PC-9 (cell line): ENCODE measurements at regions not wholly inside any gene's neighbourhood (a gene's known extent, or its start where the extent isn't known, plus 50 kb on each side); places are given as distances from the start of the nearest gene placed in this dataset.

Experiments
- BruUV-seq: library from RNA; stranded (reverse); fragments of 400-500 nt; replicated peaks from 2 replicates; lab custom pipeline; 2021; lab: Mats Ljungman, UMichigan
- CTCF ChIA-PET: fragments of 300-600 bp; sonication (Branson Sonifier 250); formaldehyde crosslinking; loops from one replicate; lab custom pipeline; 2022; ENCODE audit warnings: antibody characterized with exemption; lab: Charles Lee
- POLR2A ChIA-PET: fragments of 300-600 bp; sonication (Branson Sonifier 250); formaldehyde crosslinking; loops from one replicate; lab custom pipeline; 2022; ENCODE audit warnings: antibody characterized with exemption; ENCODE audit not compliant: unreplicated experiment; lab: Charles Lee
- DNase-seq, 2 experiments: peaks; one replicate each; pipeline versions ENCODE4 v3.0.0 to v3.0.0-alpha.2; 2015 to 2022; ENCODE audit warnings: mixed read lengths in 1 of 2
- H2AFZ ChIP-seq: fragments of 200-600 bp; sonication (generic); 2 replicates; pipeline ENCODE4 v1.8.1; 2017; ENCODE audit warnings: antibody characterized with exemption
- H3F3A ChIP-seq: fragments of 200-600 bp; sonication (generic); 2 replicates; pipeline ENCODE4 v1.8.1; 2017; ENCODE audit warnings: antibody characterized with exemption, mild to moderate bottlenecking, low read depth; ENCODE audit not compliant: insufficient read depth
- H3K27ac ChIP-seq: fragments of 200-600 bp; sonication (generic); 2 replicates; pipeline ENCODE4 v1.6.1; 2016; ENCODE audit warnings: mixed run types
- H3K27me3 ChIP-seq: fragments of 200-600 bp; sonication (generic); 2 replicates; pipeline ENCODE4 v1.6.1; 2016; ENCODE audit warnings: low read depth, mixed run types; ENCODE audit not compliant: insufficient read depth
- H3K36me3 ChIP-seq: fragments of 200-600 bp; sonication (generic); 2 replicates; pipeline ENCODE4 v1.6.1; 2016; ENCODE audit warnings: low read depth, mixed run types
- H3K4me1 ChIP-seq: fragments of 200-600 bp; sonication (generic); replicated peaks from 2 replicates; pipeline ENCODE4 v1.6.1; 2016; ENCODE audit warnings: mixed run types; ENCODE audit not compliant: insufficient read depth
- H3K4me2 ChIP-seq: fragments of 200-600 bp; sonication (generic); 2 replicates; pipeline ENCODE4 v1.6.1; 2017; ENCODE audit warnings: mixed run types
- H3K4me3 ChIP-seq: fragments of 200-600 bp; sonication (generic); 2 replicates; pipeline ENCODE4 v1.6.1; 2016; ENCODE audit warnings: mixed run types
- H3K79me2 ChIP-seq: fragments of 200-600 bp; sonication (generic); 2 replicates; pipeline ENCODE4 v1.6.1; 2017; ENCODE audit warnings: low read depth, mixed run types
- H3K9me2 ChIP-seq: fragments of 200-600 bp; sonication (generic); 2 replicates; pipeline ENCODE4 v1.8.1; 2017; ENCODE audit warnings: mild to moderate bottlenecking; ENCODE audit not compliant: insufficient read depth
- H3K9me3 ChIP-seq: fragments of 200-600 bp; sonication (generic); 2 replicates; pipeline ENCODE4 v1.8.1; 2016; ENCODE audit warnings: low read depth; ENCODE audit not compliant: insufficient read depth
- H4K20me1 ChIP-seq: fragments of 200-600 bp; sonication (generic); 2 replicates; pipeline ENCODE4 v1.8.1; 2017; ENCODE audit not compliant: insufficient read depth
- CTCF ChIP-seq: fragments of 200-600 bp; sonication (generic); conservative IDR thresholded peaks from 2 replicates; pipeline ENCODE4 v1.6.1; 2017; ENCODE audit warnings: mixed run types, antibody characterized with exemption, mild to moderate bottlenecking, moderate library complexity
- EZH2 ChIP-seq: fragments of 200-600 bp; sonication (generic); IDR thresholded peaks from 2 replicates; pipeline ENCODE4 v1.8.0; 2017; ENCODE audit warnings: antibody characterized with exemption, low read depth
- intact Hi-C: fragments of 100-400 bp; cut with micrococcal nuclease; formaldehyde crosslinking; loops from one replicate; pipeline ENCODE4 v1.10.0; 2022; ENCODE audit not compliant: unreplicated experiment

GRCh38 chr11:41789376-41789775, 329.9 kb upstream of the LRRC4C start:
- intact Hi-C loops, result no loop called here
- ChIA-PET POLR2A (no interaction called here), CTCF (no interaction called here)
- peaks cover 7% of the 10 kb centered on the region; the same call in 1 of the 2 replicates for H3F3A ChIP-seq
- H3K4me3 ChIP-seq, result no peak overlapping the region
- H2AFZ ChIP-seq, result no peak overlapping the region
- no peaks in the 10 kb centered on the region for H4K20me1 ChIP-seq
- DNase-seq, result no peak
- TF ChIP-seq EZH2 (no peak), CTCF (no peak)
- no peaks in the 10 kb centered on the region for H3K79me2 ChIP-seq
- no peak overlapping the region for H3K27ac ChIP-seq
- no peak overlapping the region for H3K4me2 ChIP-seq
- peaks cover 21% of the 10 kb centered on the region for H3K4me1 ChIP-seq
- H3K27me3 ChIP-seq, result no peaks in the 10 kb centered on the region
- no peaks in the 10 kb centered on the region for H3K9me2 ChIP-seq
- no peaks in the 10 kb centered on the region; the same call in 1 of the 2 replicates for H3K9me3 ChIP-seq
- BruUV-seq, result no TSS peak
- H3K36me3 ChIP-seq, result no peaks in the 10 kb centered on the region

DNA sequence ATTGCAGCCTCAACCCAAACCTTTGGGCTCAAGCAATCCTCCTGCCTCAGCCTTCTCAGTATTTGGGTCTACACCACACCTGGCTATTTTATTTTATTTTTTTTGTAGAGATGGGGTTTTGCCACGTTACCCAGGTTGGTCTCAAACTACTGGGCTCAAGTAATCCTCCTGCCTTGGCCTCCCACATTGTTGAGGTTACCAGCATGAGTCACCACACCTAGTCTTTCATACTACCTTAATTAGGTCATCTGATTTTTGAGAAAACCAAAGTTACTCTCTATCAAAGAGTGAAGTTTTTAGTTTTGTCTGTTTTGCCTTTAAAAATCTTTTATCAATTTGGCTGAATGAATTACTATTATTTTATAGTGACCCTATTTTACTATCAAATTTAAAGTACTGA, 335.6 kb upstream of the LRRC4C start:
- DNase-seq, result no peak
- H3K27me3 ChIP-seq, result no peaks in the 10 kb centered on the region
- no peak overlapping the region for H3K27ac ChIP-seq
- H3K4me1 ChIP-seq, result no peaks in the 10 kb centered on the region
- TF ChIP-seq EZH2, result no peak
- no peak for TF ChIP-seq CTCF
- intact Hi-C loops, result no loop called here
- H3K9me3 ChIP-seq, result no peaks in the 10 kb centered on the region
- H3K4me2 ChIP-seq, result no peak overlapping the region
- H3K4me3 ChIP-seq, result no peak overlapping the region; the same call in 1 of the 2 replicates
- H3K9me2 ChIP-seq, result no peaks in the 10 kb centered on the region
- POLR2A ChIA-PET, result no interaction called here
- no TSS peak for BruUV-seq
- no peaks in the 10 kb centered on the region for H3K36me3 ChIP-seq
- H3F3A ChIP-seq, result no peaks in the 10 kb centered on the region
- no peaks in the 10 kb centered on the region for H3K79me2 ChIP-seq
- no peak overlapping the region for H2AFZ ChIP-seq
- CTCF ChIA-PET, result no interaction called here
- H4K20me1 ChIP-seq, result no peaks in the 10 kb centered on the region

GRCh38 chr11:41799754-41800153, 340.3 kb upstream of the LRRC4C start:
- Histone ChIP-seq H3K4me3 (no peak overlapping the region), H3K27me3 (no peaks in the 10 kb centered on the region), H3K4me1 (no peaks in the 10 kb centered on the region), H2AFZ (no peak overlapping the region), H3K4me2 (no peak overlapping the region), H3K79me2 (no peaks in the 10 kb centered on the region), H3K27ac (no peak overlapping the region), H3F3A (no peaks in the 10 kb centered on the region), H4K20me1 (no peaks in the 10 kb centered on the region), H3K9me2 (no peaks in the 10 kb centered on the region), H3K9me3 (no peaks in the 10 kb centered on the region), H3K36me3 (no peaks in the 10 kb centered on the region)
- BruUV-seq, result no TSS peak
- TF ChIP-seq EZH2 (no peak), CTCF (no peak)
- CTCF ChIA-PET, result no interaction called here
- POLR2A ChIA-PET, result no interaction called here
- intact Hi-C loops, result no loop called here
- DNase-seq, result no peak
